DND-41 (cell line): ENCODE measurements at regions not wholly inside any gene's neighbourhood (a gene's known extent, or its start where the extent isn't known, plus 50 kb on each side); places are given as distances from the start of the nearest gene placed in this dataset.

Source experiments
- CTCF ChIP-seq: IDR thresholded peaks from 2 replicates; pipeline ENCODE4 v1.5.1; 2012; ENCODE audit warnings: borderline replicate concordance, low read length, moderate library complexity, mild to moderate bottlenecking; ENCODE audit not compliant: poor library complexity, severe bottlenecking; ENCODE audit errors: extremely low read depth
- EZH2 ChIP-seq: IDR thresholded peaks from 3 replicates; pipeline ENCODE4 v1.6.1; 2012; ENCODE audit warnings: borderline replicate concordance, low read depth, mild to moderate bottlenecking, moderate library complexity, low read length, inconsistent platforms; ENCODE audit not compliant: severe bottlenecking

- TF ChIP-seq CTCF (no peak), EZH2 (no peak)
Observed at GRCh38 chr6:164097551-164098398, 683.3 kb downstream of the QKI start.
